A549 (cell line): ENCODE measurements at regions not wholly inside any gene's neighbourhood (a gene's known extent, or its start where the extent isn't known, plus 50 kb on each side); places are given as distances from the start of the nearest gene placed in this dataset.

Source experiments
- ATAC-seq, 2 experiments: fragments of 200-7000 bp in 1 of 2; fragments of >200 bp in 1 of 2; cut with Nextera tagmentation in 1 of 2; cut with Tn5 transposase in 1 of 2; 3 replicates each; pipeline versions ENCODE4 v1.8.0 to v1.9.1; 2018 to 2020; ENCODE audit warnings: mild to moderate bottlenecking in 1 of 2, moderate library complexity in 1 of 2
- CTCF ChIA-PET: fragments of 300-600 bp; sonication (Branson Sonifier 250); formaldehyde crosslinking; extraction: SDS; loops from one replicate; lab custom pipeline; 2021; ENCODE audit warnings: antibody characterized with exemption, inconsistent platforms; lab: Yijun Ruan, JAX
- POLR2A ChIA-PET: fragments of 350-600 bp; formaldehyde crosslinking; extraction: SDS; loops from one replicate; lab custom pipeline; 2021; ENCODE audit warnings: antibody characterized with exemption, inconsistent platforms; lab: Yijun Ruan, JAX
- DNase-seq, 2 experiments: peaks; one replicate each; pipeline versions ENCODE4 v3.0.0 to v3.0.0-alpha.2; 2011 to 2016; ENCODE audit warnings: low read depth in 1 of 2, low spot score in 1 of 2
- FAIRE-seq: peaks from 2 replicates; lab custom pipeline; 2011; peaks lifted over from hg19 to GRCh38; lab: Jason Lieb, UNC
- H3K27ac ChIP-seq, 2 experiments: fragments of >200 bp; sonication (Bioruptor Twin); formaldehyde crosslinking; 3 replicates each; pipeline ENCODE4 v1.5.1; 2016 to 2017
- H3K4me1 ChIP-seq: fragments of >200 bp; sonication (Bioruptor Twin); formaldehyde crosslinking; 3 replicates; pipeline ENCODE4 v1.6.1; 2016
- H3K4me2 ChIP-seq: fragments of >200 bp; sonication (Bioruptor Twin); formaldehyde crosslinking; 3 replicates; pipeline ENCODE4 v1.6.1; 2016
- H3K4me3 ChIP-seq: fragments of >200 bp; sonication (Bioruptor Twin); formaldehyde crosslinking; 3 replicates; pipeline ENCODE4 v1.5.1; 2016
- H3K9me3 ChIP-seq: fragments of >200 bp; sonication (Bioruptor Twin); formaldehyde crosslinking; 3 replicates; pipeline ENCODE4 v1.6.1; 2016
- BHLHE40 ChIP-seq: IDR thresholded peaks from 2 replicates; pipeline ENCODE4 v1.6.1; 2012; ENCODE audit warnings: low read depth, low read length, inconsistent platforms
- CBX2 ChIP-seq: fragments of 200-600 bp; sonication (generic); IDR thresholded peaks from 2 replicates; pipeline ENCODE4 v1.6.1; 2016; ENCODE audit warnings: low read depth, mild to moderate bottlenecking, borderline replicate concordance
- CBX8 ChIP-seq: fragments of 200-600 bp; sonication (generic); IDR thresholded peaks from 2 replicates; pipeline ENCODE4 v1.6.1; 2016
- CHD2 ChIP-seq: fragments of 150-350 bp; IDR thresholded peaks from 2 replicates; pipeline ENCODE4 v1.6.1; 2014; ENCODE audit warnings: low read length; ENCODE audit not compliant: partially characterized antibody
- ESRRA ChIP-seq: fragments of 150-350 bp; IDR thresholded peaks from 2 replicates; pipeline ENCODE4 v1.6.1; 2014; ENCODE audit warnings: mild to moderate bottlenecking, low read length, borderline replicate concordance
- FOSB ChIP-seq: fragments of 250-450 bp; sonication (Bioruptor Pico); IDR thresholded peaks from 2 replicates; pipeline ENCODE4 v1.5.0; 2020; ENCODE audit warnings: mild to moderate bottlenecking, moderate library complexity
- FOSL2 ChIP-seq, 2 experiments: fragments of 450-650 bp in 1 of 2; fragments of >200 bp in 1 of 2; sonication (Bioruptor Twin) in 1 of 2; formaldehyde crosslinking; IDR thresholded peaks; 2 replicates each; pipeline versions ENCODE4 v1.5.0 to v1.6.1; 2016 to 2020; ENCODE audit warnings: mild to moderate bottlenecking in 1 of 2, moderate library complexity in 1 of 2
- GATA3 ChIP-seq: IDR thresholded peaks from 2 replicates; pipeline ENCODE4 v1.6.1; 2012; ENCODE audit warnings: borderline replicate concordance
- HEYL ChIP-seq: fragments of 250-450 bp; sonication (Bioruptor Pico); IDR thresholded peaks from 2 replicates; pipeline ENCODE4 v1.8.0; 2021; ENCODE audit warnings: mild to moderate bottlenecking, moderate library complexity
- HOXB13 ChIP-seq: fragments of 250-450 bp; sonication (Bioruptor Pico); IDR thresholded peaks from 2 replicates; pipeline ENCODE4 v1.5.0; 2020; ENCODE audit warnings: low read depth, mild to moderate bottlenecking, moderate library complexity
- HOXB5 ChIP-seq: fragments of 250-450 bp; sonication (Bioruptor Pico); IDR thresholded peaks from 2 replicates; pipeline ENCODE4 v1.5.0; 2020; ENCODE audit warnings: mild to moderate bottlenecking, moderate library complexity
- MAFK ChIP-seq: fragments of 450-650 bp; IDR thresholded peaks from 2 replicates; pipeline ENCODE4 v1.6.1; 2014; ENCODE audit not compliant: partially characterized antibody
- MAZ ChIP-seq: fragments of 150-350 bp; IDR thresholded peaks from 2 replicates; pipeline ENCODE4 v1.6.1; 2014; ENCODE audit warnings: antibody characterized with exemption, low read depth, low read length, borderline replicate concordance
- MYC ChIP-seq: IDR thresholded peaks from 2 replicates; pipeline ENCODE4 v1.6.1; 2012; ENCODE audit warnings: mild to moderate bottlenecking, inconsistent platforms, low read length, improper control_type of control experiment, borderline replicate concordance
- NFE2L2 ChIP-seq: fragments of 150-350 bp; conservative IDR thresholded peaks from 2 replicates; pipeline ENCODE4 v1.6.1; 2014; ENCODE audit warnings: low read length
- NR3C1 ChIP-seq: fragments of >200 bp; sonication (Bioruptor Twin); formaldehyde crosslinking; IDR thresholded peaks from 3 replicates; pipeline ENCODE4 v1.6.1; 2017
- PHF8 ChIP-seq: fragments of 200-600 bp; sonication (generic); IDR thresholded peaks from 2 replicates; pipeline ENCODE4 v1.6.1; 2016; ENCODE audit warnings: low read depth, mild to moderate bottlenecking, antibody characterized with exemption, moderate library complexity, borderline replicate concordance
- POLR2AphosphoS2 ChIP-seq: conservative IDR thresholded peaks from 2 replicates; pipeline ENCODE4 v1.6.1; 2012; ENCODE audit warnings: low read length, improper control_type of control experiment, inconsistent platforms
- RAD21 ChIP-seq, 2 experiments: fragments of >200 bp in 1 of 2; sonication (Bioruptor Twin) in 1 of 2; formaldehyde crosslinking in 1 of 2; IDR thresholded peaks in 1 of 2; conservative IDR thresholded peaks in 1 of 2; 2 replicates in 1 of 2; 3 replicates in 1 of 2; pipeline ENCODE4 v1.6.1; 2012 to 2018; ENCODE audit warnings: inconsistent platforms in 1 of 2
- RCOR1 ChIP-seq: fragments of 150-350 bp; IDR thresholded peaks from 2 replicates; pipeline ENCODE4 v1.6.1; 2014; ENCODE audit warnings: antibody characterized with exemption, low read length, low read depth
- RFX5 ChIP-seq: fragments of 450-650 bp; IDR thresholded peaks from 2 replicates; pipeline ENCODE4 v1.7.1; 2014; ENCODE audit warnings: antibody characterized with exemption, mild to moderate bottlenecking, moderate library complexity
- RNF2 ChIP-seq: fragments of 200-600 bp; sonication (generic); IDR thresholded peaks from 2 replicates; pipeline ENCODE4 v1.6.1; 2016; ENCODE audit warnings: low read depth, mild to moderate bottlenecking, antibody characterized with exemption, moderate library complexity, borderline replicate concordance
- SMC3 ChIP-seq: fragments of >200 bp; sonication (Bioruptor Twin); formaldehyde crosslinking; IDR thresholded peaks from 3 replicates; pipeline ENCODE4 v1.6.1; 2018; ENCODE audit warnings: inconsistent platforms
- SREBF2 ChIP-seq: fragments of 450-650 bp; IDR thresholded peaks from 2 replicates; pipeline ENCODE4 v1.6.1; 2014; ENCODE audit warnings: mild to moderate bottlenecking, moderate library complexity
- TFCP2L1 ChIP-seq: fragments of 250-450 bp; sonication (Bioruptor Pico); IDR thresholded peaks from 2 replicates; pipeline ENCODE4 v1.5.0; 2021; ENCODE audit warnings: mild to moderate bottlenecking
- ZC3H11A ChIP-seq: fragments of 450-650 bp; IDR thresholded peaks from 2 replicates; pipeline ENCODE4 v1.6.1; 2014; ENCODE audit warnings: antibody characterized with exemption, mild to moderate bottlenecking
- ZNF302 ChIP-seq: fragments of 250-450 bp; sonication (Bioruptor Pico); IDR thresholded peaks from 2 replicates; pipeline ENCODE4 v1.9.0; 2021; ENCODE audit warnings: inconsistent platforms, mild to moderate bottlenecking, moderate library complexity
- ZSCAN20 ChIP-seq: fragments of 250-450 bp; sonication (Bioruptor Pico); IDR thresholded peaks from 2 replicates; pipeline ENCODE4 v1.8.0; 2022; ENCODE audit warnings: mild to moderate bottlenecking, moderate library complexity
- WGBS: methylation state at CpG from one replicate; pipeline ENCODE4 v1.1.6; 2017; ENCODE audit errors: missing lambda C conversion rate; 5-methylcytosine and 5-hydroxymethylcytosine counted together
- TF ChIP-seq, protein P1 (sequence below): fragments of >200 bp; sonication (Bioruptor Twin); formaldehyde crosslinking; IDR thresholded peaks from 2 replicates; pipeline ENCODE4 v1.6.1; 2016
- TF ChIP-seq, protein P2 (sequence below): fragments of 450-650 bp; IDR thresholded peaks from 2 replicates; pipeline ENCODE4 v1.6.1; 2014; ENCODE audit warnings: antibody characterized with exemption
- TF ChIP-seq, protein P3 (sequence below): IDR thresholded peaks from 2 replicates; pipeline ENCODE4 v1.6.1; 2012
- TF ChIP-seq, protein P4 (sequence below): fragments of 250-450 bp; sonication (Bioruptor Pico); IDR thresholded peaks from 2 replicates; pipeline ENCODE4 v1.5.0; 2020; ENCODE audit warnings: low read depth, mild to moderate bottlenecking, moderate library complexity

DNA sequence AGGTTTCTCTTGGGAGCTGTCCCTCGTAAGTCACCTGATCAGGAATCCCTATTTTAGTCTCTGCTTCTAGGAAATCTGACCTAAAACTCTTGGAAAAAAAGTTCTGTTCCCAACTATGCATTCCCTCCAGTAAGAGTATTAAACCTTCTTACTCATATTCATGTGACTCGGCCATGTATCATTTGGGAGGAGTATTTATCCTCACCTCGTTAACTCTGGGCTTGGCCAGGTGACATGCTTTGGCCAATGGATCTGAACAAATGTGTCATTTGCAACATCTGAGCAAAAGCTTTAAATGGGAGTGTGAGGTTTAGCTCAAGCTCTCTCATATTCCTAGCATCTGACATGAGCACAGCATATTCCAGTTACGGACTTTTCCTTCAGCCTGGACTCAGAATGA, 226.8 kb downstream of the NUAK1 start:
- POLR2A ChIA-PET, result no interaction called here
- Histone ChIP-seq H3K27ac (no peak overlapping the region), H3K4me3 (no peak overlapping the region), H3K4me2 (no peak overlapping the region), H3K4me1 (no peaks in the 10 kb centered on the region), H3K9me3 (peaks cover 5% of the 10 kb centered on the region; the same call in 1 of the 3 replicates)
- 55% methylated on average over 4 of the region's 4 CpGs for WGBS
- CTCF ChIA-PET, result interaction anchor here (0.9 kb wide), 1 partner anchor 224 kb away, joined by 3 read pairs; no protein-coding TSS in a partner anchor
- DNase-seq, result no peak
- no peak for FAIRE-seq
- ATAC-seq, result no peak
- TF ChIP-seq HOXB13 (CRISPR knock-in tag) (no peak), CBX2 (no peak)
- TF ChIP-seq, all 56 proteins: peak for 0

DNA sequence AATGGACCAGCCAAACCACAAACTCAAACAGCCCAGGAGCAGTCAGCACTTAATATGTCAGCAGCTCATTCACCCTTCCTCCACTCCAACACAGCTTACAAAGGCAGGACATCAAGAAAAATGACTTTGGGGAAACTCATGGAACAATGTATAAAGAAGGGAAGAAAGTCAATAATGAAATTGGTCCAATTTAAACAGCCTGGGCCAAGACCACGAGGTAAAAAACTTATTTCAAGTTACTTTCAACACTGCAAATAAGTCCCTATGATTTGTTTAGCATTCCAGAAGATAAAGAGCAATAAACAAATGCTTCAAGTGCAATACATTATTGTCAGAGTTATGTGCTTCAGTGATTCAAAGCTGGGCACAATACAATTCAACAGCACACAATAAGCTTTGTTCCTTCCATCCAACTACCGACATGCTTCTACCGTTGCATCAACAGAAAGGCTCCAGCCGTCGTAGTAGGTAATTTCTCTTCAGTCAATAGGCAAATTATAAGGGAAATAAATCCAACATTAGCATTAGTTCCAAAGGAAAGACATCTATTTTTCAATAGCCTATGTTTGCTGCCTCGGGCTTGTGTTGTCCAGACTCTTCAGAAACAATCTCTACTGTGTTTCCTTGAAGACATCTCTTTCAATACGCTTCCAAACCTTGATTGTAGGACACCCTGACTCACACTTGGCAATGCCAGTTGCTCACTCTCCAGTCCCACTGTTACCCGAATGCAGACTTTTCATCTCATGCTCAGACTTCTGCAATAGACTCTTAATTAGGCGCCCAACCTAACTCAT, 225.7 kb downstream of the NUAK1 start:
- WGBS, result 59% methylated on average over 9 of the region's 9 CpGs
- H3K27ac ChIP-seq, result no peak overlapping the region
- no peak for FAIRE-seq

DNA sequence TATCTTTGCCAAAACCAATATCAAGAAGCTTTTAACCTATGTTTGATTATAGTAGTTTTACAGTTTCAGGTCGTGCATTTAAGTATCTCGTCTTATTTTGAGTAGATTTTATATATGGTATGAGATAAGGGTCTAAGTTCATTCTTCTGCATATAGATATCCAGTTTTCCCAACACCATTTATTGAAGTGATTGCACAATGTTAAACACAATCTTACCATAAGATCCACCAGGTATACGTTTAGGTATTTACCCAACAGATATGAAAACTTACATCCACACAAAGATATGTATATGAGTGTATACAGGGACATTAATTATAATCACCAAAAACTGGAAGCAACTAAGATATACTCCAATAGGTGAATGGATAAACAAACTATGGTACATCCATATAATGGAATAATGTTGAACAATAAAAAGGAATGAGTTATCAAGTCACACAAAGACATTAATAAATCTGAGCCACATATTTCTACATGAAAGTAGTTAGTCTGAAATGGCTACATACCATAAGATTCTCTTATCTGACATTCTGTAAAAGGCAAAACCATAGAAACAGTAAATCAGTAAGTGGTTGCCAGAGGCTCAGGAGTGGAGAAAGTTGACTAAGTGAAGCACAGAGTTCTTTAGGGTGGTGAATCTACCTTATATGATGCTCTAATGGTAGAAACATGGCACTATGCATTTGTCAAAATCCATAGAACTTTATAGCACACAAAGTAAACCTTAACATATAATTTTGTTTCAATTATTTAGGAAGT, 222.6 kb downstream of the NUAK1 start:
- TF ChIP-seq NR3C1, result no peak
- TF ChIP-seq CBX8, result no peak
- no peak for TF ChIP-seq RCOR1
- TF ChIP-seq FOSL2 (IDR thresholded peaks at IDR 0.05), result no peak
- TF ChIP-seq FOSL2 (CRISPR knock-in tag; IDR thresholded peaks at IDR 0.05), result no peak
- no peak for TF ChIP-seq ZNF302 (CRISPR knock-in tag)
- no peak for TF ChIP-seq ZSCAN20 (CRISPR knock-in tag)
- TF ChIP-seq FOSB (CRISPR knock-in tag), result no peak
- no peak for TF ChIP-seq ZC3H11A
- TF ChIP-seq RAD21 (conservative IDR thresholded peaks at IDR 0.05 in 1 of 2, IDR thresholded peaks at IDR 0.05 in 1 of 2), result no peak
- TF ChIP-seq MYC, result no peak
- no peak for TF ChIP-seq RFX5
- no peak for TF ChIP-seq SREBF2
- TF ChIP-seq, protein P1, sequence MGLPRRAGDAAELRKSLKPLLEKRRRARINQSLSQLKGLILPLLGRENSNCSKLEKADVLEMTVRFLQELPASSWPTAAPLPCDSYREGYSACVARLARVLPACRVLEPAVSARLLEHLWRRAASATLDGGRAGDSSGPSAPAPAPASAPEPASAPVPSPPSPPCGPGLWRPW, result no peak
- no peak for TF ChIP-seq BHLHE40
- no peak for TF ChIP-seq MAZ
- TF ChIP-seq, protein P2, sequence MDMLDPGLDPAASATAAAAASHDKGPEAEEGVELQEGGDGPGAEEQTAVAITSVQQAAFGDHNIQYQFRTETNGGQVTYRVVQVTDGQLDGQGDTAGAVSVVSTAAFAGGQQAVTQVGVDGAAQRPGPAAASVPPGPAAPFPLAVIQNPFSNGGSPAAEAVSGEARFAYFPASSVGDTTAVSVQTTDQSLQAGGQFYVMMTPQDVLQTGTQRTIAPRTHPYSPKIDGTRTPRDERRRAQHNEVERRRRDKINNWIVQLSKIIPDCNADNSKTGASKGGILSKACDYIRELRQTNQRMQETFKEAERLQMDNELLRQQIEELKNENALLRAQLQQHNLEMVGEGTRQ, result no peak
- TF ChIP-seq ESRRA, result no peak
- no peak for TF ChIP-seq TFCP2L1
- no peak for TF ChIP-seq POLR2AphosphoS2
- TF ChIP-seq CHD2, result no peak
- ATAC-seq, result no peak
- peaks cover 5% of the 10 kb centered on the region; the same call in 1 of the 3 replicates for H3K9me3 ChIP-seq
- ChIA-PET CTCF (no interaction called here), POLR2A (no interaction called here)
- no peak overlapping the region for H3K4me3 ChIP-seq
- H3K4me2 ChIP-seq, result no peak overlapping the region
- FAIRE-seq, result no peak
- no peak for DNase-seq
- no peaks in the 10 kb centered on the region for H3K4me1 ChIP-seq
- 13% methylated on average over 3 of the region's 3 CpGs for WGBS
- H3K27ac ChIP-seq, result no peak overlapping the region

More for the DNA sequence above, 225.7 kb downstream of the NUAK1 start:
- Histone ChIP-seq H3K4me1 (no peaks in the 10 kb centered on the region), H3K9me3 (peaks cover 5% of the 10 kb centered on the region; the same call in 1 of the 3 replicates), H3K4me2 (no peak overlapping the region), H3K4me3 (no peak overlapping the region)
- CTCF ChIA-PET, result no interaction called here
- DNase-seq (no peak), ATAC-seq (no peak)
- POLR2A ChIA-PET, result no interaction called here
- TF ChIP-seq GATA3, result no peak
- TF ChIP-seq, protein P3, sequence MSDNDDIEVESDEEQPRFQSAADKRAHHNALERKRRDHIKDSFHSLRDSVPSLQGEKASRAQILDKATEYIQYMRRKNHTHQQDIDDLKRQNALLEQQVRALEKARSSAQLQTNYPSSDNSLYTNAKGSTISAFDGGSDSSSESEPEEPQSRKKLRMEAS, result no peak
- no peak for TF ChIP-seq ZC3H11A
- no peak for TF ChIP-seq SMC3
- TF ChIP-seq MAZ, result no peak
- no peak for TF ChIP-seq RNF2
- TF ChIP-seq, protein P4, sequence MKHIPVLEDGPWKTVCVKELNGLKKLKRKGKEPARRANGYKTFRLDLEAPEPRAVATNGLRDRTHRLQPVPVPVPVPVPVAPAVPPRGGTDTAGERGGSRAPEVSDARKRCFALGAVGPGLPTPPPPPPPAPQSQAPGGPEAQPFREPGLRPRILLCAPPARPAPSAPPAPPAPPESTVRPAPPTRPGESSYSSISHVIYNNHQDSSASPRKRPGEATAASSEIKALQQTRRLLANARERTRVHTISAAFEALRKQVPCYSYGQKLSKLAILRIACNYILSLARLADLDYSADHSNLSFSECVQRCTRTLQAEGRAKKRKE (CRISPR knock-in tag), result no peak
- TF ChIP-seq HEYL (CRISPR knock-in tag), result no peak
- TF ChIP-seq PHF8, result no peak
- TF ChIP-seq HOXB13 (CRISPR knock-in tag), result no peak
- TF ChIP-seq NFE2L2, result no peak
- TF ChIP-seq HOXB5, result no peak
- no peak for TF ChIP-seq MAFK
- no peak for TF ChIP-seq RCOR1
- TF ChIP-seq, protein P1, result no peak
- TF ChIP-seq FOSB (CRISPR knock-in tag), result no peak
